ENCODE measurements at regions not wholly inside any gene's neighbourhood (a gene's known extent, or its start where the extent isn't known, plus 50 kb on each side); places are given as distances from the start of the nearest gene placed in this dataset.

GRCh38 chr4:83191026-83191425 lies 76.5 kb upstream of the PLAC8 start:
- in situ Hi-C loops (cut with MboI; ENCODE audit: low sequenced_read_pairs, unreplicated experiment), result no loop called here
- TF ChIP-seq CTCF (IDR thresholded peaks at IDR 0.05; ENCODE audit: borderline replicate concordance, control extremely low read depth, extremely low read depth, insufficient read depth, missing control alignments), result no peak
- DNase-seq (ENCODE audit: low spot score), result no peak

- TF ChIP-seq CTCF (IDR thresholded peaks at IDR 0.05; ENCODE audit: borderline replicate concordance, control extremely low read depth, extremely low read depth, insufficient read depth, missing control alignments), result no peak
- DNase-seq (ENCODE audit: low spot score), result no peak
- in situ Hi-C loops (cut with MboI; ENCODE audit: low sequenced_read_pairs, unreplicated experiment), result no loop called here
These were observed 75.2 kb upstream of the PLAC8 start for GRCh38 chr4:83189631-83190136.

- in situ Hi-C loops (cut with MboI; ENCODE audit: low sequenced_read_pairs, unreplicated experiment), result no loop called here
These were observed 66.0 kb upstream of the PLAC8 start for GRCh38 chr4:83180431-83180968.

GRCh38 chr4:83179205-83179604 lies 64.7 kb upstream of the PLAC8 start:
- DNase-seq (ENCODE audit: low spot score), result no peak
- in situ Hi-C loops (cut with MboI; ENCODE audit: low sequenced_read_pairs, unreplicated experiment), result no loop called here
- TF ChIP-seq CTCF (IDR thresholded peaks at IDR 0.05; ENCODE audit: borderline replicate concordance, control extremely low read depth, extremely low read depth, insufficient read depth, missing control alignments), result no peak

More at GRCh38 chr4:83180431-83180968, 66.0 kb upstream of the PLAC8 start:
- DNase-seq (ENCODE audit: low spot score), result peak; percentile 54
- TF ChIP-seq CTCF (IDR thresholded peaks at IDR 0.05; ENCODE audit: borderline replicate concordance, control extremely low read depth, extremely low read depth, insufficient read depth, missing control alignments), result no peak

- peak; percentile 47 for DNase-seq (ENCODE audit: low spot score)
- no peak for TF ChIP-seq CTCF (IDR thresholded peaks at IDR 0.05; ENCODE audit: borderline replicate concordance, control extremely low read depth, extremely low read depth, insufficient read depth, missing control alignments)
- in situ Hi-C loops (cut with MboI; ENCODE audit: low sequenced_read_pairs, unreplicated experiment), result no loop called here
These were observed 63.5 kb upstream of the PLAC8 start for GRCh38 chr4:83178029-83178428.

GRCh38 chr4:83177182-83177581 lies 62.7 kb upstream of the PLAC8 start:
- no peak for DNase-seq (ENCODE audit: low spot score)
- no peak for TF ChIP-seq CTCF (IDR thresholded peaks at IDR 0.05; ENCODE audit: borderline replicate concordance, control extremely low read depth, extremely low read depth, insufficient read depth, missing control alignments)
- in situ Hi-C loops (cut with MboI; ENCODE audit: low sequenced_read_pairs, unreplicated experiment), result no loop called here
